ENCODE measurements at regions not wholly inside any gene's neighbourhood (a gene's known extent, or its start where the extent isn't known, plus 50 kb on each side); places are given as distances from the start of the nearest gene placed in this dataset.

GRCh38 chr7:34207810-34208209 lies 302.5 kb downstream of the BMPER start:
- no peak for DNase-seq
- Histone ChIP-seq H4K8ac (replicated peaks; ENCODE audit: insufficient read length, low read depth, low read length) (no peak overlapping the region), H3K23ac (ENCODE audit: insufficient read length, low read depth, low read length) (no peak overlapping the region), H3K4ac (ENCODE audit: low read depth, low read length) (no peak overlapping the region), H3K27ac (ENCODE audit: insufficient read length, low read depth, low read length) (no peak overlapping the region), H3K56ac (ENCODE audit: insufficient read length, low read depth, low read length) (no peak overlapping the region), H3K9me3 (ENCODE audit: control insufficient read depth, low read depth, low read length) (no peaks in the 10 kb centered on the region), H2AK5ac (ENCODE audit: insufficient read length, low read length) (no peak overlapping the region), H3K14ac (ENCODE audit: insufficient read depth, low read length) (no peak overlapping the region), H3K4me1 (ENCODE audit: insufficient read depth, low read length) (peaks cover 5% of the 10 kb centered on the region), H2BK15ac (ENCODE audit: low read depth, low read length) (no peak overlapping the region), H3K4me2 (ENCODE audit: insufficient read depth, insufficient read length, low read length) (no peak overlapping the region), H2BK20ac (ENCODE audit: low read depth, low read length, poor library complexity, severe bottlenecking) (no peak overlapping the region), H4K5ac (ENCODE audit: insufficient read length, low read depth, low read length) (no peak overlapping the region), H2AFZ (ENCODE audit: low read length) (no peak overlapping the region), H3K18ac (ENCODE audit: insufficient read length, low read depth, low read length) (no peak overlapping the region), H3K23me2 (ENCODE audit: insufficient read length, low read depth, low read length, poor library complexity, severe bottlenecking) (no peaks in the 10 kb centered on the region), H2BK12ac (ENCODE audit: insufficient read length, low read depth, low read length) (no peak overlapping the region), H4K91ac (ENCODE audit: insufficient read length, low read depth, low read length) (no peak overlapping the region), H3T11ph (ENCODE audit: low read length) (no peak overlapping the region), H2BK120ac (ENCODE audit: low read depth, low read length, poor library complexity, severe bottlenecking) (no peak overlapping the region), H4K20me1 (ENCODE audit: control insufficient read depth, insufficient read depth, insufficient read length) (no peaks in the 10 kb centered on the region), H2BK5ac (ENCODE audit: insufficient read length, low read length) (no peak overlapping the region), H3K27me3 (ENCODE audit: insufficient read depth, low read length) (no peaks in the 10 kb centered on the region), H3K79me2 (ENCODE audit: insufficient read depth, low read length) (no peaks in the 10 kb centered on the region), H3K9ac (ENCODE audit: extremely low read depth, insufficient read length, low read length) (no peak overlapping the region), H3K79me1 (ENCODE audit: insufficient read depth, low read depth, low read length, poor library complexity, severe bottlenecking) (no peaks in the 10 kb centered on the region)
- H3K9me3 Mint-ChIP-seq, result 0 out of 5 replicates have a peak, but pooled peaks cover 0 to 2% of the 10 kb centered on the region in 2 experiments
- no peak overlapping the region for H3K27ac Mint-ChIP-seq
- no peaks in the 10 kb centered on the region for H3K36me3 Mint-ChIP-seq (ENCODE audit: insufficient read depth in 1 of 3, low read depth in 3 of 3)
- H3K4me1 Mint-ChIP-seq, result peaks cover 28 to 32% of the 10 kb centered on the region in 2 experiments
- H3K27me3 Mint-ChIP-seq (ENCODE audit: low read depth), result no peaks in the 10 kb centered on the region
- TF ChIP-seq CTCF (conservative IDR thresholded peaks at IDR 0.05), result no peak
- H3K4me3 Mint-ChIP-seq, result no peak overlapping the region
- no CpG with 5 or more reads among the region's 5 CpGs for WGBS (ENCODE audit: extremely low coverage, insufficient read length, low lambda C conversion rate)

All from H9 (cell line).